Endothelial cell of umbilical vein (primary cell): ENCODE measurements at regions not wholly inside any gene's neighbourhood (a gene's known extent, or its start where the extent isn't known, plus 50 kb on each side); places are given as distances from the start of the nearest gene placed in this dataset.

Source experiments
- CTCF ChIP-seq, 2 donors: IDR thresholded peaks; 1 replicate in 1 of 2; 2 replicates in 1 of 2; pipeline ENCODE4 v1.5.1; 2011; ENCODE audit warnings: low read length in 2 of 2, mild to moderate bottlenecking in 2 of 2, moderate library complexity in 2 of 2, control low read depth in 1 of 2, inconsistent platforms in 1 of 2, low read depth in 1 of 2; ENCODE audit not compliant: insufficient read depth in 1 of 2; ENCODE audit errors: extremely low read depth in 1 of 2
- EZH2 ChIP-seq: IDR thresholded peaks from 2 replicates; pipeline ENCODE4 v1.6.1; 2012; ENCODE audit warnings: borderline replicate concordance, low read depth, mild to moderate bottlenecking, moderate library complexity, low read length, inconsistent platforms; ENCODE audit not compliant: severe bottlenecking
- FOS ChIP-seq: IDR thresholded peaks from 2 replicates; pipeline ENCODE4 v1.6.1; 2011; ENCODE audit warnings: mild to moderate bottlenecking, low read length, moderate library complexity, borderline replicate concordance; ENCODE audit not compliant: insufficient read depth
- GATA2 ChIP-seq: IDR thresholded peaks from 2 replicates; pipeline ENCODE4 v1.7.0; 2011; ENCODE audit warnings: low read depth, mild to moderate bottlenecking, moderate library complexity, mixed read lengths, low read length; ENCODE audit not compliant: insufficient read length, insufficient read depth
- JUN ChIP-seq: IDR thresholded peaks from 2 replicates; pipeline ENCODE4 v1.6.1; 2011; ENCODE audit warnings: borderline replicate concordance, low read depth; ENCODE audit not compliant: insufficient read length, insufficient read depth
- MYC ChIP-seq: IDR thresholded peaks from one replicate; pipeline ENCODE4 v1.6.1; 2011; ENCODE audit warnings: mild to moderate bottlenecking, low read depth, low read length
- POLR2A ChIP-seq: IDR thresholded peaks from 2 replicates; pipeline ENCODE4 v1.6.1; 2012; ENCODE audit warnings: low read depth, mild to moderate bottlenecking, control low read depth, low read length
- POLR2AphosphoS5 ChIP-seq: IDR thresholded peaks from 2 replicates; pipeline ENCODE4 v1.6.1; 2012; ENCODE audit warnings: low read depth, mild to moderate bottlenecking, control low read depth, low read length, moderate library complexity; ENCODE audit not compliant: insufficient read depth
- TF ChIP-seq, protein P1 (sequence below): IDR thresholded peaks from 2 replicates; pipeline ENCODE4 v1.6.1; 2011; ENCODE audit not compliant: insufficient read depth, insufficient read length

- TF ChIP-seq POLR2AphosphoS5 = no peak
- TF ChIP-seq, protein P1, sequence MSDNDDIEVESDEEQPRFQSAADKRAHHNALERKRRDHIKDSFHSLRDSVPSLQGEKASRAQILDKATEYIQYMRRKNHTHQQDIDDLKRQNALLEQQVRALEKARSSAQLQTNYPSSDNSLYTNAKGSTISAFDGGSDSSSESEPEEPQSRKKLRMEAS = no peak
- no peak for TF ChIP-seq CTCF (IDR thresholded peaks at IDR 0.05; ENCODE audit: extremely low read depth in 1 of 2, insufficient read depth in 1 of 2, low read depth in 1 of 2, low read length in 2 of 2)
- no peak for TF ChIP-seq POLR2A
- TF ChIP-seq EZH2 = no peak
- TF ChIP-seq GATA2 = no peak
- no peak for TF ChIP-seq FOS
- no peak for TF ChIP-seq JUN
- TF ChIP-seq MYC = no peak
Measured at GRCh38 chr7:114141415-114141814, 222.6 kb upstream of the PPP1R3A start.
